ENCODE measurements at regions not wholly inside any gene's neighbourhood (a gene's known extent, or its start where the extent isn't known, plus 50 kb on each side); places are given as distances from the start of the nearest gene placed in this dataset.
"Not testable (repeated sequence)": the region's sequence is repeated elsewhere in the genome, so short reads cannot be mapped to it uniquely, and the experiment has no call there.

DNA sequence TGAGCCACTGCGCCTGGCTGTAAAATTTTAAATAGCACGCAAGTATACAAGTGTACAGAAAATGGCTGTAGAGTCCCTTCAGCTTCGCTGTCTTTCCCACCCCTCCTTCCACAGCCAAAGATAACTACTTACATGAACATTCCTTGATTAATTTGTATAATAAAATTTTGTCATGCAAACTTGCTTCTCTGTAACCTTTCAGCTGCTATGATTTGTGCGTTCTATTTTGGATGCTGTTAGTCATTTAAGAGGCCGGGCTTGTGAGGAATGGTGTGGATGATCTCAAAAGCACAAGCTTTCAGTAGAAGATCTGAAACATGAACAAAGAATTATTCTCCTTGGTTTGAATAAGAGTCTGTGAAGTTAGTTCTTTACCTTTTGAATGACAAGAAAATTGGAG, 115.0 kb upstream of the TLE1 start (continued):
- no peak for TF ChIP-seq ZBTB7A (tag by site-specific recombination; IDR thresholded peaks at IDR 0.05; ENCODE audit: low read depth)

- POLR2A ChIA-PET; H3K4me1 ChIP-seq (ENCODE audit: control insufficient read depth, insufficient read depth, low read length); H3K27ac ChIP-seq (ENCODE audit: extremely low read depth, low read depth, low read length); H3K36me3 ChIP-seq (ENCODE audit: control insufficient read depth in 2 of 2, insufficient read depth in 1 of 2, low read length in 2 of 2); H3K9me3 ChIP-seq (ENCODE audit: control insufficient read depth, insufficient read depth, low read depth, low read length); H3K4me3 ChIP-seq (ENCODE audit: low read depth, low read length): not testable (repeated sequence)
- CTCF ChIA-PET = interaction anchor here (0.6 kb wide), 1 partner anchor 1421 kb away, joined by 3 read pairs; no protein-coding TSS in a partner anchor
Measured at GRCh38 chr9:81811688-81812087, 116.5 kb upstream of the SPATA31D4 start.

DNA sequence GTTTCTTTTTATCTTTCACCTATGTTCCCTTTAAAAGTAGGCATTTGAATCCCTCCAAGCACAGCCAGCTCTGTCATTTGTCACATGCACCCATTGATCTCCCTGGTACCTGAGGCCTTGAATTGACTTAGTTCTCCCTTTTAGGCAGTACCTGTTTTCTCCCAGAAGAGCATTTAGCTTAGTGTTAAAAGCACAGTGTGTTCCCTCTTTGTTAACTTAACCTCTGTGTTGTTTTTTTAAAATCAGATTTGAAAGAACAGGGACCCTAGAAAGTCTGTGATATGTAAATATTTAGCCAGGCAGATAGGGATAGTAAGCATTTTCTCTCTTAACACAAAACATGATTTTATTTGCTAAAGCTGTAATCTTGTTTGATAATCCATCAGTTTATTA, 113.8 kb upstream of the SPATA31D4 start:
- ChIA-PET POLR2A (no interaction called here), CTCF (interaction anchor here (0.8 kb wide), 1 partner anchor 21 kb away, joined by 6 read pairs; no protein-coding TSS in a partner anchor)
- no peaks in the 10 kb centered on the region for H3K9me3 ChIP-seq (ENCODE audit: control insufficient read depth, insufficient read depth, low read depth, low read length)
- H3K27ac ChIP-seq (ENCODE audit: extremely low read depth, low read depth, low read length) = no peak overlapping the region
- no peaks in the 10 kb centered on the region for H3K36me3 ChIP-seq (ENCODE audit: control insufficient read depth in 2 of 2, insufficient read depth in 1 of 2, low read length in 2 of 2)
- no peak overlapping the region for H3K4me3 ChIP-seq (ENCODE audit: low read depth, low read length)
- TF ChIP-seq ZNF670 (tag by site-specific recombination; IDR thresholded peaks at IDR 0.05; ENCODE audit: low read depth) (no peak), ZNF37A (tag by site-specific recombination; IDR thresholded peaks at IDR 0.05) (no peak), ZNF398 (tag by site-specific recombination; IDR thresholded peaks at IDR 0.05) (no peak), AEBP2 (tag by site-specific recombination; IDR thresholded peaks at IDR 0.05; ENCODE audit: borderline replicate concordance) (no peak), PBX3 (CRISPR knock-in tag; IDR thresholded peaks at IDR 0.05) (no peak), MEIS1 (CRISPR knock-in tag; IDR thresholded peaks at IDR 0.05; ENCODE audit: borderline replicate concordance) (no peak), ZFP37 (tag by site-specific recombination; IDR thresholded peaks at IDR 0.05) (no peak), GFI1B (tag by site-specific recombination; IDR thresholded peaks at IDR 0.05) (no peak), YY2 (tag by site-specific recombination; IDR thresholded peaks at IDR 0.05) (no peak), INSM2 (tag by site-specific recombination; IDR thresholded peaks at IDR 0.05) (no peak), MZF1 (tag by site-specific recombination; IDR thresholded peaks at IDR 0.05; ENCODE audit: borderline replicate concordance) (no peak), ZNF449 (tag by site-specific recombination; IDR thresholded peaks at IDR 0.05) (no peak), ZNF140 (tag by site-specific recombination; IDR thresholded peaks at IDR 0.05) (no peak), FEZF1 (tag by site-specific recombination; IDR thresholded peaks at IDR 0.05) (no peak)
- TF ChIP-seq, protein P1, sequence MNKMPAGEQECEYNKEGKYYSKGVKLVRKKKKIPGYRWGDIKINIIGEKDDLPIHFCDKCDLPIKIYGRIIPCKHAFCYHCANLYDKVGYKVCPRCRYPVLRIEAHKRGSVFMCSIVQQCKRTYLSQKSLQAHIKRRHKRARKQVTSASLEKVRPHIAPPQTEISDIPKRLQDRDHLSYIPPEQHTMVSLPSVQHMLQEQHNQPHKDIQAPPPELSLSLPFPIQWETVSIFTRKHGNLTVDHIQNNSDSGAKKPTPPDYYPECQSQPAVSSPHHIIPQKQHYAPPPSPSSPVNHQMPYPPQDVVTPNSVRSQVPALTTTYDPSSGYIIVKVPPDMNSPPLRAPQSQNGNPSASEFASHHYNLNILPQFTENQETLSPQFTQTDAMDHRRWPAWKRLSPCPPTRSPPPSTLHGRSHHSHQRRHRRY (tag by site-specific recombination; IDR thresholded peaks at IDR 0.05) = no peak
- TF ChIP-seq, protein P2, sequence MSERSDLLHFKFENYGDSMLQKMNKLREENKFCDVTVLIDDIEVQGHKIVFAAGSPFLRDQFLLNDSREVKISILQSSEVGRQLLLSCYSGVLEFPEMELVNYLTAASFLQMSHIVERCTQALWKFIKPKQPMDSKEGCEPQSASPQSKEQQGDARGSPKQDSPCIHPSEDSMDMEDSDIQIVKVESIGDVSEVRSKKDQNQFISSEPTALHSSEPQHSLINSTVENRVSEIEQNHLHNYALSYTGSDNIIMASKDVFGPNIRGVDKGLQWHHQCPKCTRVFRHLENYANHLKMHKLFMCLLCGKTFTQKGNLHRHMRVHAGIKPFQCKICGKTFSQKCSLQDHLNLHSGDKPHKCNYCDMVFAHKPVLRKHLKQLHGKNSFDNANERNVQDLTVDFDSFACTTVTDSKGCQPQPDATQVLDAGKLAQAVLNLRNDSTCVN (tag by site-specific recombination; optimal IDR thresholded peaks at IDR 0.05) = no peak
- H3K4me1 ChIP-seq (ENCODE audit: control insufficient read depth, insufficient read depth, low read length) = no peaks in the 10 kb centered on the region

All from HEK293 (cell line).